Adrenal gland (tissue), 9 donors: ENCODE measurements at regions not wholly inside any gene's neighbourhood (a gene's known extent, or its start where the extent isn't known, plus 50 kb on each side); places are given as distances from the start of the nearest gene placed in this dataset.

Experiments used
- DNase-seq, 7 donors: peaks; one replicate each; pipeline ENCODE4 v3.0.0-alpha.2; 2019 to 2020
- H3K27ac ChIP-seq, 5 donors: fragments of 200-600 bp; sonication (generic) in 4 of 5; 1 replicate in 3 of 5; 2 replicates in 2 of 5; pipeline versions ENCODE4 v1.5.1 to v1.8.0; 2016 to 2020; ENCODE audit warnings: mild to moderate bottlenecking in 1 of 5
- H3K27me3 ChIP-seq: fragments of 200-600 bp; 2 replicates; pipeline ENCODE4 v1.8.0; 2021
- H3K36me3 ChIP-seq, 2 donors: fragments of 200-600 bp; replicated peaks in 1 of 2; 1 replicate in 1 of 2; 2 replicates in 1 of 2; pipeline versions ENCODE4 v1.5.1 to v1.8.0; 2018 to 2022
- H3K4me1 ChIP-seq, 2 donors: fragments of 200-600 bp; replicated peaks in 1 of 2; 1 replicate in 1 of 2; 2 replicates in 1 of 2; pipeline versions ENCODE4 v1.5.1 to v1.8.0; 2018 to 2021
- H3K4me3 ChIP-seq, 4 donors: fragments of 200-600 bp; sonication (generic) in 3 of 4; one replicate each; pipeline ENCODE4 v1.5.1; 2016 to 2018
- H3K9me3 ChIP-seq, 3 donors: fragments of 200-600 bp; sonication (generic) in 1 of 3; replicated peaks in 1 of 3; 1 replicate in 2 of 3; 2 replicates in 1 of 3; pipeline versions ENCODE4 v1.5.1 to v1.8.0; 2016 to 2021
- POLR2A ChIP-seq, 2 donors: fragments of 450-650 bp; IDR thresholded peaks; one replicate each; pipeline ENCODE4 v1.6.1; 2017; ENCODE audit warnings: antibody characterized with exemption in 2 of 2, mild to moderate bottlenecking in 2 of 2, moderate library complexity in 1 of 2
- WGBS, 4 donors: extraction: QIAGEN DNeasy Blood & Tissue Kit in 2 of 4; methylation state at CpG; one replicate each; pipeline versions ENCODE4 v1.1.5 to v1.1.7; 2013 to 2017; 5-methylcytosine and 5-hydroxymethylcytosine counted together
- intact Hi-C, 2 donors: fragments of 100-400 bp; cut with DNase I; formaldehyde crosslinking; loops; one replicate each; pipeline versions ENCODE4 v1.14.1 to v1.15.0; 2022 to 2023
- TF ChIP-seq, protein P1 (sequence below), 6 experiments: fragments of 450-650 bp in 4 of 6; fragments of 200-600 bp in 2 of 6; sonication (generic) in 1 of 6; IDR thresholded peaks; 1 replicate in 5 of 6; 2 replicates in 1 of 6; pipeline versions ENCODE4 v1.5.1 to v1.8.0; 2016 to 2021; ENCODE audit warnings: antibody characterized with exemption in 6 of 6, mild to moderate bottlenecking in 2 of 6, moderate library complexity in 1 of 6
- donor health status: healthy with polysubstance abuse.
- donor health status: Bipolar disorder and iron deficiency.
- donor health status: DM: yes; HTN: yes; CAD: no.
- donor health status: DM: no; HTN: no; CAD: no.
- donor health status: DM: no; HTN: no; CAD: no.

DNA sequence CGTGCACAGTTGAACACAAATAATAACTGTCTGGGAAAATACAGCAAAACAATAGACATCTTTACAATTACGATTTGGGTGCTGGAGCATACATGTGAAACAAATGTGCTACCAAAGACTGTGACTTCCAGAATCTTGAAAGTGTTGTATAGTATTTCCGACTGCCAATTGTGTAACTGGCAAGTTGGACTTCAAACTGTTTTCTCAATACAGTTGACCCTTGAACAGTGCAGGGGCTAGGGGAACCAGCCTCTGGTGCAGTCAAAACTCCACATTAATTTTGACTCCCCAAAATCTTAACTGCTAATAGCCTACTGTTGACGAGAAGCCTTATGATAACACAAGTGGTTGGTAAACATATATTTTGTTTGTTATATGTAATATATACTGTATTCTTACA lies 904.2 kb downstream of the EPHA3 start:
- Histone ChIP-seq H3K36me3 (no peaks in the 10 kb centered on the region), H3K27me3 (no peaks in the 10 kb centered on the region), H3K4me3 (no peak overlapping the region), H3K9me3 (no peaks in the 10 kb centered on the region), H3K27ac (no peak overlapping the region), H3K4me1 (no peaks in the 10 kb centered on the region)
- intact Hi-C loops, result no loop called here
- TF ChIP-seq, protein P1, sequence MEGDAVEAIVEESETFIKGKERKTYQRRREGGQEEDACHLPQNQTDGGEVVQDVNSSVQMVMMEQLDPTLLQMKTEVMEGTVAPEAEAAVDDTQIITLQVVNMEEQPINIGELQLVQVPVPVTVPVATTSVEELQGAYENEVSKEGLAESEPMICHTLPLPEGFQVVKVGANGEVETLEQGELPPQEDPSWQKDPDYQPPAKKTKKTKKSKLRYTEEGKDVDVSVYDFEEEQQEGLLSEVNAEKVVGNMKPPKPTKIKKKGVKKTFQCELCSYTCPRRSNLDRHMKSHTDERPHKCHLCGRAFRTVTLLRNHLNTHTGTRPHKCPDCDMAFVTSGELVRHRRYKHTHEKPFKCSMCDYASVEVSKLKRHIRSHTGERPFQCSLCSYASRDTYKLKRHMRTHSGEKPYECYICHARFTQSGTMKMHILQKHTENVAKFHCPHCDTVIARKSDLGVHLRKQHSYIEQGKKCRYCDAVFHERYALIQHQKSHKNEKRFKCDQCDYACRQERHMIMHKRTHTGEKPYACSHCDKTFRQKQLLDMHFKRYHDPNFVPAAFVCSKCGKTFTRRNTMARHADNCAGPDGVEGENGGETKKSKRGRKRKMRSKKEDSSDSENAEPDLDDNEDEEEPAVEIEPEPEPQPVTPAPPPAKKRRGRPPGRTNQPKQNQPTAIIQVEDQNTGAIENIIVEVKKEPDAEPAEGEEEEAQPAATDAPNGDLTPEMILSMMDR (IDR thresholded peaks at IDR 0.05), result no peak
- TF ChIP-seq POLR2A (IDR thresholded peaks at IDR 0.05), result no peak
- no peak for DNase-seq
- WGBS, 4 donors, result 68 to 75% (median 70%) methylated on average over 4 of the region's 4 CpGs

DNA sequence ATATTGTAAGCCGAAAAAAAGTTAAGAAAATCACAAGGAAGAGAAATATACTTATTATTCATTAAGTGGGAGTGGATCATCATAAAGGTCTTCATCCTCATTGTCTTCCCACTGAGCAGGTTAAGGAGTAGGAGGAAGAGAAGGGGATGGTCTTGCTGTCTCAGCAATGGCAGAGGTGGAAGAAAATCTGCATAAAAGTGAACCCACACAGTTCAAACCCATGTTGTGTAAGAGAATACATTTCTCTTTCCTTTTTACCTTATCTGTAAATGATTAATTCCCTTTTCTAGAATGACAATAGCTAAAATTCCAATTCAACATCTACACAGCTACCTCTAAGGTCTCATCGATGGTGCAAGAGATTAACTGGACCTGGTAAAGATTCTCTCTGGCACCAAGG lies 904.6 kb downstream of the EPHA3 start:
- TF ChIP-seq POLR2A (IDR thresholded peaks at IDR 0.05), result no peak
- TF ChIP-seq, protein P1 (IDR thresholded peaks at IDR 0.05), result no peak
- no peaks in the 10 kb centered on the region for H3K36me3 ChIP-seq
- no peak overlapping the region for H3K27ac ChIP-seq
- whole genome bisulfite sequencing, 4 donors, result 77 to 88% (median 88%) methylated on average over 2 of the region's 2 CpGs
- no peaks in the 10 kb centered on the region for H3K27me3 ChIP-seq
- H3K9me3 ChIP-seq, result no peaks in the 10 kb centered on the region
- no peak overlapping the region for H3K4me3 ChIP-seq
- intact Hi-C loops, result no loop called here
- no peaks in the 10 kb centered on the region for H3K4me1 ChIP-seq
- DNase-seq, result no peak

DNA sequence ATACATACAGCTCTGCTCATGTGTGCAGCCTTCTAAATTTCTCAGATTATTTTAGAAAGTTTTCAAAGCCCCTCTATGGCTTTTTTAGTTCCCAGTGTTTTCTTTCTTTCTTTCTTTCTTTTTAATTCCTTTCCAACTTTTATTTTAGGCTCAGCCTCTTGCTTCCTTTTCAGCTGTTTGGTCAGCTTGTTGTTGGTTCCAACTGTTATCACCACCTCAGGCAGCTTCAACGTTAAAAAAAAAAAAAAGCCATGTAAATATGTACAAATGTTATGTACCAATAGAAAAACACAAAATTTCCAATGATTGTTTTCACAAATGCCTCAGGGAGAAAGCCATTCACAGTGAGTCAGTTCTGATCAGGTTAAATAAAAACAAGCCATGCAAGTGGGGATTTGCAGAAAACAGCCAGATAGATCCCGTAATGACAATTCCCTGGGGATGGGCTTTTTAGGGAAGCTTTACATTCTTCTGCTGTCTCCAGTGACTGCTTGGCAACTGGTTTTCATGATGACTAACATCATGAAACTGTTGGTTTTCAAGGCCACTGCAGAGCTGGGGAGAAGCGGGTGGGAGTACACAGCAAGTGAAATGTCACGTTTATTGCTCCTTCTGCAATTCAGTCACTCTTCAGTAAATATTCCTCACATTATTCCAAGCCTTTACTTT lies 908.4 kb downstream of the EPHA3 start:
- H3K27ac ChIP-seq, result no peak overlapping the region
- TF ChIP-seq POLR2A (IDR thresholded peaks at IDR 0.05), result no peak
- TF ChIP-seq, protein P1 (IDR thresholded peaks at IDR 0.05), result no peak
- 15 to 30% (median 23%) methylated on average over 4 of the region's 4 CpGs for WGBS, 4 donors
- intact Hi-C loops, result no loop called here
- no peak for DNase-seq
- no peak overlapping the region for H3K4me3 ChIP-seq
- H3K27me3 ChIP-seq, result no peaks in the 10 kb centered on the region
- H3K36me3 ChIP-seq, result no peaks in the 10 kb centered on the region
- no peaks in the 10 kb centered on the region for H3K4me1 ChIP-seq
- H3K9me3 ChIP-seq, result no peaks in the 10 kb centered on the region

DNA sequence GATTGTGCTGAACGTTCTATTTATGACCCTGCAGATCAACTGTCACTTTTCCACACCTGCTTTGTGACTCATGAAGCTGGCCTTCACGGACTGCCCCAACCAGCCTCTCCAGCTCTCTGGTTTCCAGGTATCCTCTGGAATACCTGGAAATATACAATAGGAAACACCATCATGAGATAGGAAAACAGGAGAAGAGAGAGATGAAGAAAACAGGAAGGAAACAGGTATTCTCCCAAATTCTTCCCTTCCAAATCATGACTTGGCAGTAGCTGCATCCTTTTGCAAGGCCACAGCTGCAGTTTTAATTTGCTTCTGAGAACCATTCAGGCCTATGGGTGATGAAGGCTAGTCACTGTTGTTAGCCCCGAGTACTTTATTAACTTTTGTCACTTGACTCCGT lies 909.1 kb downstream of the EPHA3 start:
- no peak overlapping the region for H3K4me3 ChIP-seq
- no peaks in the 10 kb centered on the region for H3K36me3 ChIP-seq
- no peak for TF ChIP-seq POLR2A (IDR thresholded peaks at IDR 0.05)
- TF ChIP-seq, protein P1 (IDR thresholded peaks at IDR 0.05), result no peak
- no peak for DNase-seq
- H3K4me1 ChIP-seq, result no peaks in the 10 kb centered on the region
- H3K27ac ChIP-seq, result no peak overlapping the region
- H3K9me3 ChIP-seq, result no peaks in the 10 kb centered on the region
- H3K27me3 ChIP-seq, result no peaks in the 10 kb centered on the region
- 42 to 56% (median 51%) methylated on average over 4 of the region's 4 CpGs for WGBS, 4 donors
- intact Hi-C loops, result no loop called here
